DOHH2 (cell line): ENCODE measurements at regions not wholly inside any gene's neighbourhood (a gene's known extent, or its start where the extent isn't known, plus 50 kb on each side); places are given as distances from the start of the nearest gene placed in this dataset.
"Not testable (repeated sequence)": the region's sequence is repeated elsewhere in the genome, so short reads cannot be mapped to it uniquely, and the experiment has no call there.

Experiments
- H3F3A ChIP-seq: fragments of 200-600 bp; sonication (generic), shearing (Covaris generic); 2 replicates; pipeline ENCODE4 v1.6.0; 2016; ENCODE audit warnings: antibody characterized with exemption, mild to moderate bottlenecking; ENCODE audit not compliant: control insufficient read depth, insufficient read depth
- H3K27ac ChIP-seq: fragments of 200-600 bp; sonication (generic); 2 replicates; pipeline ENCODE4 v1.5.1; 2014; ENCODE audit warnings: low read depth, mild to moderate bottlenecking, low read length, moderate library complexity
- H3K27me3 ChIP-seq: fragments of 200-600 bp; sonication (generic); 2 replicates; pipeline ENCODE4 v1.6.1; 2014; ENCODE audit warnings: mild to moderate bottlenecking, low read length, mixed read lengths; ENCODE audit not compliant: control insufficient read depth
- H3K36me3 ChIP-seq: fragments of 200-600 bp; sonication (generic); 2 replicates; pipeline ENCODE4 v1.6.1; 2014; ENCODE audit warnings: mild to moderate bottlenecking, low read length, moderate library complexity, mixed read lengths; ENCODE audit not compliant: control insufficient read depth
- H3K4me1 ChIP-seq: fragments of 200-600 bp; sonication (generic); 2 replicates; pipeline ENCODE4 v1.6.1; 2014; ENCODE audit warnings: mild to moderate bottlenecking, low read length, mixed read lengths; ENCODE audit not compliant: control insufficient read depth
- H3K4me2 ChIP-seq: fragments of 200-600 bp; sonication (generic); 2 replicates; pipeline ENCODE4 v1.6.0; 2014; ENCODE audit warnings: mild to moderate bottlenecking, low read length, moderate library complexity
- H3K4me3 ChIP-seq: fragments of 200-600 bp; sonication (generic); 2 replicates; pipeline ENCODE4 v1.5.1; 2014; ENCODE audit warnings: mild to moderate bottlenecking, low read length, mixed read lengths
- H3K79me2 ChIP-seq: fragments of 200-600 bp; sonication (generic); 2 replicates; pipeline ENCODE4 v1.6.1; 2014; ENCODE audit warnings: mild to moderate bottlenecking, low read length, mixed read lengths; ENCODE audit not compliant: control insufficient read depth
- H3K9me2 ChIP-seq: fragments of 200-600 bp; sonication (generic); replicated peaks from 2 replicates; pipeline ENCODE4 v1.6.1; 2014; ENCODE audit warnings: mild to moderate bottlenecking, low read length, mixed read lengths; ENCODE audit not compliant: control insufficient read depth
- H3K9me3 ChIP-seq: fragments of 200-600 bp; sonication (generic); 2 replicates; pipeline ENCODE4 v1.6.1; 2014; ENCODE audit warnings: antibody characterized with exemption, low read length, mixed read lengths; ENCODE audit not compliant: control insufficient read depth, insufficient read depth
- H4K20me1 ChIP-seq: fragments of 200-600 bp; sonication (generic); 2 replicates; pipeline ENCODE4 v1.6.0; 2014; ENCODE audit warnings: low read depth, mild to moderate bottlenecking, antibody characterized with exemption, low read length, moderate library complexity; ENCODE audit not compliant: control insufficient read depth, insufficient read depth
- EZH2phosphoT487 ChIP-seq: fragments of 200-600 bp; sonication (generic); IDR thresholded peaks from 2 replicates; pipeline ENCODE4 v1.6.1; 2017; ENCODE audit warnings: borderline replicate concordance, mild to moderate bottlenecking, antibody characterized with exemption, low read length, moderate library complexity, mixed read lengths
- TF ChIP-seq, protein P1 (sequence below): fragments of 200-600 bp; sonication (generic); IDR thresholded peaks from one replicate; pipeline ENCODE4 v1.5.1; 2014; ENCODE audit warnings: antibody characterized with exemption, mild to moderate bottlenecking, low read depth, low read length; ENCODE audit not compliant: poor library complexity, severe bottlenecking

DNA sequence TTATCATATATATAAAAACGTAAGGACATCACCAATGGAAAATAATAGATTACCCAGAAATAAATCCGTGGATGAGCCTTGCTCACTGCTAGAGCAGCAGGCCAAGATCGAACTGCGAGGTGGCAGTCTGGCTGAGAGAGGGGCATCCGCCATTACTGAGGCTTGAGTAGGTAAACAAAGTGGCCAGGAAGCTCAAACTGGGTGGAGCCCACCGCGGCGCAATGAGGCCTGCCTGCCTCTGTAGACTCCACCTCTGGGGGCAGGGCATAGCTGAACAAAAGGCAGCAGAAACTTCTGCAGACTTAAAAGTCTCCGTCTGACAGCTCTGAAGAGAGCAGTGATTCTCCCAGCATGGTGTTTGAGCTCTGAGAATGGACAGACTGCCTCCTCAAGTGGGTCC, 1018.0 kb upstream of the SLC39A10 start:
- H3K36me3 ChIP-seq, H3K4me1 ChIP-seq, H3K9me2 ChIP-seq, H3K9me3 ChIP-seq, H4K20me1 ChIP-seq, H3K4me3 ChIP-seq, H3K79me2 ChIP-seq, H3K27me3 ChIP-seq, H3F3A ChIP-seq, H3K4me2 ChIP-seq, H3K27ac ChIP-seq: not testable (repeated sequence)

GRCh38 chr2:194621945-194622344, 1035.1 kb upstream of the SLC39A10 start:
- H4K20me1 ChIP-seq: no peaks in the 10 kb centered on the region
- H3K4me1 ChIP-seq: no peaks in the 10 kb centered on the region
- no peak overlapping the region for H3K4me3 ChIP-seq
- H3F3A ChIP-seq: no peaks in the 10 kb centered on the region
- no peaks in the 10 kb centered on the region for H3K36me3 ChIP-seq
- no peaks in the 10 kb centered on the region for H3K27me3 ChIP-seq
- no peak for TF ChIP-seq EZH2phosphoT487
- TF ChIP-seq, protein P1, sequence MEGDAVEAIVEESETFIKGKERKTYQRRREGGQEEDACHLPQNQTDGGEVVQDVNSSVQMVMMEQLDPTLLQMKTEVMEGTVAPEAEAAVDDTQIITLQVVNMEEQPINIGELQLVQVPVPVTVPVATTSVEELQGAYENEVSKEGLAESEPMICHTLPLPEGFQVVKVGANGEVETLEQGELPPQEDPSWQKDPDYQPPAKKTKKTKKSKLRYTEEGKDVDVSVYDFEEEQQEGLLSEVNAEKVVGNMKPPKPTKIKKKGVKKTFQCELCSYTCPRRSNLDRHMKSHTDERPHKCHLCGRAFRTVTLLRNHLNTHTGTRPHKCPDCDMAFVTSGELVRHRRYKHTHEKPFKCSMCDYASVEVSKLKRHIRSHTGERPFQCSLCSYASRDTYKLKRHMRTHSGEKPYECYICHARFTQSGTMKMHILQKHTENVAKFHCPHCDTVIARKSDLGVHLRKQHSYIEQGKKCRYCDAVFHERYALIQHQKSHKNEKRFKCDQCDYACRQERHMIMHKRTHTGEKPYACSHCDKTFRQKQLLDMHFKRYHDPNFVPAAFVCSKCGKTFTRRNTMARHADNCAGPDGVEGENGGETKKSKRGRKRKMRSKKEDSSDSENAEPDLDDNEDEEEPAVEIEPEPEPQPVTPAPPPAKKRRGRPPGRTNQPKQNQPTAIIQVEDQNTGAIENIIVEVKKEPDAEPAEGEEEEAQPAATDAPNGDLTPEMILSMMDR: no peak
- H3K27ac ChIP-seq: no peak overlapping the region
- H3K9me3 ChIP-seq: no peaks in the 10 kb centered on the region
- no peaks in the 10 kb centered on the region for H3K9me2 ChIP-seq
- no peaks in the 10 kb centered on the region for H3K79me2 ChIP-seq
- no peak overlapping the region for H3K4me2 ChIP-seq

DNA sequence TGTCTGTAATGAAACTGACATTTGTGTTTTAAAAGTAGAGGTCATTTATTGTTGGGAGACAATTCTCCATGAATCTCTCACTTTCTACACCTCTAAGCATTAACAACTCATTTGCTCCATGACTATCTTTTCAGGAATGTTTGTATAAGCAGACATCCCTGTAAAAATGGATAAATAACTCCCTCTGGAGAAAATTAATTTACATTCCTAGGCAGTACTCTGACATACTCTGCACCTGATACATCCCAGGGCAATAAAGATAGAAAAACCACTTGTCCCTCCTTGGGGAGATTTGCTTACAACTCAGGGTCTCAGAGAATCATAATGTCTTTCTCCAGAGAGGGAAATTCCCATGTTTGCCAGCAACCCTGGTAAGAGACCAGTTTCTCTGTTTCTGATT, 1037.7 kb upstream of the SLC39A10 start:
- no peaks in the 10 kb centered on the region for H4K20me1 ChIP-seq
- H3K4me1 ChIP-seq: no peaks in the 10 kb centered on the region
- H3K27me3 ChIP-seq: no peaks in the 10 kb centered on the region
- no peak overlapping the region for H3K4me3 ChIP-seq
- no peaks in the 10 kb centered on the region for H3K9me3 ChIP-seq
- no peak for TF ChIP-seq EZH2phosphoT487
- TF ChIP-seq, protein P1: no peak
- no peaks in the 10 kb centered on the region for H3K9me2 ChIP-seq
- H3K79me2 ChIP-seq: no peaks in the 10 kb centered on the region
- no peaks in the 10 kb centered on the region for H3K36me3 ChIP-seq
- no peaks in the 10 kb centered on the region for H3F3A ChIP-seq
- H3K27ac ChIP-seq: no peak overlapping the region
- H3K4me2 ChIP-seq: no peak overlapping the region

DNA sequence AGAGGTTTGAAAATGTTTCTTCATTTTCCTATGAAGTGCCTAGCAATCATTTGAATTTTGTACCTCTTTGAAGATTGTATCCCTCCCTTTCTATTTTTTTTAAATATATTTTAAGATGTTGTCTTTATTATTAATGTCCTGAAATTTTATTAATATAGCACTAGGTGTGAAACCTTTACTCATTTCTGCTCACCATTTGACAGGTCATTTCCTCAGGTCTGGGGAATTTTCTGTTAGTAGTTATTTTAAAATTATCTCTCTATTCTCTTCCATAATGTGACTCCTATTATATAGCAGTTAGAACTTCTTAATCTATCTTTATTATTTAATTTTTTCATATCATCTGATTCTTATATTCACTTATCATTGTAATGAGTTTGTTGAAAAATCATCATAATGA, 1038.6 kb upstream of the SLC39A10 start:
- no peak overlapping the region for H3K27ac ChIP-seq

More for the DNA sequence above, 1038.6 kb upstream of the SLC39A10 start:
- no peak for TF ChIP-seq EZH2phosphoT487
- TF ChIP-seq, protein P1: no peak
- Histone ChIP-seq H3F3A (no peaks in the 10 kb centered on the region), H3K27me3 (no peaks in the 10 kb centered on the region), H3K4me3 (no peak overlapping the region), H3K9me2 (no peaks in the 10 kb centered on the region), H4K20me1 (no peaks in the 10 kb centered on the region), H3K4me2 (no peak overlapping the region), H3K79me2 (no peaks in the 10 kb centered on the region), H3K4me1 (no peaks in the 10 kb centered on the region), H3K36me3 (no peaks in the 10 kb centered on the region), H3K9me3 (no peaks in the 10 kb centered on the region)
